ENCODE measurements at regions not wholly inside any gene's neighbourhood (a gene's known extent, or its start where the extent isn't known, plus 50 kb on each side); places are given as distances from the start of the nearest gene placed in this dataset.

- H3K36me3 Mint-ChIP-seq: no peaks in the 10 kb centered on the region
- peaks cover 4% of the 10 kb centered on the region for H3K4me1 Mint-ChIP-seq (ENCODE audit: unreplicated experiment)
- no peak for DNase-seq (ENCODE audit: extremely low spot score, unreplicated experiment)
- peaks cover 3% of the 10 kb centered on the region for H3K9me3 Mint-ChIP-seq
- no peak overlapping the region for H3K4me3 Mint-ChIP-seq
- no peak for TF ChIP-seq CTCF (conservative IDR thresholded peaks at IDR 0.05)
- peaks cover 3% of the 10 kb centered on the region for H3K27me3 Mint-ChIP-seq
- no peak overlapping the region for H3K27ac Mint-ChIP-seq
These were observed 49.9 kb upstream of the LPP start for GRCh38 chr3:188104050-188104449.
